ENCODE measurements at regions not wholly inside any gene's neighbourhood (a gene's known extent, or its start where the extent isn't known, plus 50 kb on each side); places are given as distances from the start of the nearest gene placed in this dataset.

- TF ChIP-seq CTCF (IDR thresholded peaks at IDR 0.05) (no peak), EP300 (IDR thresholded peaks at IDR 0.05) (no peak), POLR2A (IDR thresholded peaks at IDR 0.05; ENCODE audit: low read length) (no peak), HOXA7 (CRISPR knock-in tag; IDR thresholded peaks at IDR 0.05) (no peak), SMC3 (IDR thresholded peaks at IDR 0.05) (no peak), RNF2 (IDR thresholded peaks at IDR 0.05; ENCODE audit: borderline replicate concordance, low read depth) (no peak), SREBF2 (IDR thresholded peaks at IDR 0.05) (no peak), JUN (IDR thresholded peaks at IDR 0.05) (no peak), RAD21 (conservative IDR thresholded peaks at IDR 0.05 in 1 of 2, IDR thresholded peaks at IDR 0.05 in 1 of 2) (no peak)
Measured at GRCh38 chr9:78857373-78858225, 560.7 kb downstream of the PSAT1 start.
